ENCODE measurements at regions not wholly inside any gene's neighbourhood (a gene's known extent, or its start where the extent isn't known, plus 50 kb on each side); places are given as distances from the start of the nearest gene placed in this dataset.

DNA sequence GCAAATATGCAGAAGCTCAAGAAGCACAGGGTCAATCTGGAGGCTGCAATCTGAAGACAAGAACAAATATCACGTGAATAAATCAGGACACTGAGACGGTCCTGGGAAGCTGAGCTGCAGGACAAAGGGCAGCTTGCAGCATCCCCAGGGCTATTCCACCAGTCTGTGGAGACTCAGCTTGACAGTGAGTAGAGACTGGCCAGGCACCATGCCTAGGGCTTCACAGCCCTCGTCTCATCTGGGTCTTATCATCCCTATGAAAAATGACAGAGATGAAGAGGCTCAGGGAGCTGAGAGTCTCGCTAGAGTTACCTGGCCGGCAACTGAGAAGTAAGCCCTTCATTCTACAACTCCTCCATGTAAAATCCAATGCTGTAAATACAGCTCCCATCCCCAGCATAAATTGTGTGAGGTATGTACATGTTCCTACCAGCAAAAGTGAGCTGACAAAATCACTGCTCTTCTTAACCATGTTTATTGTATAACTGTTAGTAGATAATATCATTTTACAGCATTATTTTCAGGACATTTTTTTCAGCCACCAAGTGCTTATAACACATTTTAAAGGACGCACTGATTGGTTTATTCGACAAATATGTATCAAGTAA lies 186.6 kb upstream of the IGFBP3 start:
- Histone ChIP-seq H3K4me3 (ENCODE audit: low read length, poor library complexity, severe bottlenecking) (no peak overlapping the region), H3K4me1 (ENCODE audit: insufficient read depth, low read length, poor library complexity, severe bottlenecking) (no peaks in the 10 kb centered on the region), H3K27me3 (ENCODE audit: insufficient read depth, low read length, poor library complexity, severe bottlenecking) (no peaks in the 10 kb centered on the region), H3K9me3 (ENCODE audit: insufficient read depth, low read depth, low read length) (no peaks in the 10 kb centered on the region), H3K4me2 (ENCODE audit: low read depth, low read length, poor library complexity, severe bottlenecking) (no peak overlapping the region), H3K79me2 (ENCODE audit: insufficient read depth, low read length) (no peaks in the 10 kb centered on the region), H3F3A (ENCODE audit: low read depth) (no peaks in the 10 kb centered on the region), H4K20me1 (ENCODE audit: insufficient read depth, low read length, poor library complexity, severe bottlenecking) (no peaks in the 10 kb centered on the region), H3K9ac (ENCODE audit: low read depth, low read length, poor library complexity, severe bottlenecking) (no peak overlapping the region), H3K36me3 (ENCODE audit: insufficient read depth, low read length) (no peaks in the 10 kb centered on the region), H2AFZ (ENCODE audit: low read length) (no peak overlapping the region), H3K9me2 (replicated peaks; ENCODE audit: low read depth, low read length) (0 out of 2 replicates have a peak, but pooled peaks cover 4% of the 10 kb centered on the region)
- no peak for TF ChIP-seq EZH2phosphoT487 (IDR thresholded peaks at IDR 0.05; ENCODE audit: borderline replicate concordance)
- TF ChIP-seq, protein P1, sequence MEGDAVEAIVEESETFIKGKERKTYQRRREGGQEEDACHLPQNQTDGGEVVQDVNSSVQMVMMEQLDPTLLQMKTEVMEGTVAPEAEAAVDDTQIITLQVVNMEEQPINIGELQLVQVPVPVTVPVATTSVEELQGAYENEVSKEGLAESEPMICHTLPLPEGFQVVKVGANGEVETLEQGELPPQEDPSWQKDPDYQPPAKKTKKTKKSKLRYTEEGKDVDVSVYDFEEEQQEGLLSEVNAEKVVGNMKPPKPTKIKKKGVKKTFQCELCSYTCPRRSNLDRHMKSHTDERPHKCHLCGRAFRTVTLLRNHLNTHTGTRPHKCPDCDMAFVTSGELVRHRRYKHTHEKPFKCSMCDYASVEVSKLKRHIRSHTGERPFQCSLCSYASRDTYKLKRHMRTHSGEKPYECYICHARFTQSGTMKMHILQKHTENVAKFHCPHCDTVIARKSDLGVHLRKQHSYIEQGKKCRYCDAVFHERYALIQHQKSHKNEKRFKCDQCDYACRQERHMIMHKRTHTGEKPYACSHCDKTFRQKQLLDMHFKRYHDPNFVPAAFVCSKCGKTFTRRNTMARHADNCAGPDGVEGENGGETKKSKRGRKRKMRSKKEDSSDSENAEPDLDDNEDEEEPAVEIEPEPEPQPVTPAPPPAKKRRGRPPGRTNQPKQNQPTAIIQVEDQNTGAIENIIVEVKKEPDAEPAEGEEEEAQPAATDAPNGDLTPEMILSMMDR (conservative IDR thresholded peaks at IDR 0.05; ENCODE audit: low read length): no peak

DNA sequence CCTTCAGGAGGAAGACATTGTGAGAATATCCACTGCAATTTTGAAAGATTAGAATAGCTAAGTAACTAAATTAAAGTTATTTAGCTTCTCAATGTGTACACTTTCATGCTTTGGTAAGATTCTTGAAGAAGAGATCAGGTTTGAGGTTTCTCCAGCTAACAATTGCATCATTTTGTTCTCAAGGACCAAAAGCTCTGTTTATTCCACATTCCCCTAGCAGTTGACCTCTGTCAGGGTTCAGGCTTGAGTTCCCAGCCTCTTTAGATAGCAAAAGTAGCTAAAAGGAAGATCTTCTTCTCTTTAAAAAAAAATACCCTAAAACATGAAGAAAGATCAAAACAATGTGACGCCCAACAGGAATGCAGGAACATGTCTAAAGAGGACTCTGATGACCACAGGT lies 179.4 kb upstream of the IGFBP3 start:
- Histone ChIP-seq H3K36me3 (ENCODE audit: insufficient read depth, low read length) (no peaks in the 10 kb centered on the region), H3K27me3 (ENCODE audit: insufficient read depth, low read length, poor library complexity, severe bottlenecking) (no peaks in the 10 kb centered on the region), H4K20me1 (ENCODE audit: insufficient read depth, low read length, poor library complexity, severe bottlenecking) (no peaks in the 10 kb centered on the region), H3K79me2 (ENCODE audit: insufficient read depth, low read length) (no peaks in the 10 kb centered on the region), H2AFZ (ENCODE audit: low read length) (no peak overlapping the region), H3K4me1 (ENCODE audit: insufficient read depth, low read length, poor library complexity, severe bottlenecking) (no peaks in the 10 kb centered on the region), H3F3A (ENCODE audit: low read depth) (no peaks in the 10 kb centered on the region), H3K9me3 (ENCODE audit: insufficient read depth, low read depth, low read length) (no peaks in the 10 kb centered on the region), H3K4me2 (ENCODE audit: low read depth, low read length, poor library complexity, severe bottlenecking) (no peak overlapping the region), H3K9me2 (replicated peaks; ENCODE audit: low read depth, low read length) (0 out of 2 replicates have a peak, but pooled peaks cover 4% of the 10 kb centered on the region), H3K4me3 (ENCODE audit: low read length, poor library complexity, severe bottlenecking) (no peak overlapping the region), H3K9ac (ENCODE audit: low read depth, low read length, poor library complexity, severe bottlenecking) (no peak overlapping the region)
- no peak for TF ChIP-seq EZH2phosphoT487 (IDR thresholded peaks at IDR 0.05; ENCODE audit: borderline replicate concordance)
- TF ChIP-seq, protein P1 (conservative IDR thresholded peaks at IDR 0.05; ENCODE audit: low read length): no peak

DNA sequence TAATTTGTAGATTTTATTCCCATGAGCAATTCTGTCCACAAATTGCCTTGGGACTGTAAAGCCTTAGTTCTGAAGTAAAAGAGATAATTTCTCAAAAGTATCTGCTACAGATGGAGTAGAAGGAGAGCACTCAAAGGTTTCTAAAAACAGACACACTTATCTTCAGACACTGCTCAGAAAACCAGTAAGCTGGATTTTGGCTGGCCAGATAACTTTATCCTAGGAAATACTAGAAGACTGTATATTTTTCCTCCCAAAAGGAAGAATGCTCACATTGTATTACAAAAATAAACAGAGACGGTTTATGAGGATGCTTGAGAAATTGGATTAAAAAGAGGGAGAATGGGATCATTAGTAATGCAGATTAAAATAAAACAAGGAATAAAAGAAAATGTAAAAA lies 178.0 kb upstream of the IGFBP3 start:
- Histone ChIP-seq H3K4me1 (ENCODE audit: insufficient read depth, low read length, poor library complexity, severe bottlenecking) (no peaks in the 10 kb centered on the region), H3K9me2 (replicated peaks; ENCODE audit: low read depth, low read length) (no peaks in the 10 kb centered on the region), H3K36me3 (ENCODE audit: insufficient read depth, low read length) (no peaks in the 10 kb centered on the region), H3K27me3 (ENCODE audit: insufficient read depth, low read length, poor library complexity, severe bottlenecking) (no peaks in the 10 kb centered on the region), H3K9me3 (ENCODE audit: insufficient read depth, low read depth, low read length) (no peaks in the 10 kb centered on the region), H4K20me1 (ENCODE audit: insufficient read depth, low read length, poor library complexity, severe bottlenecking) (no peaks in the 10 kb centered on the region), H2AFZ (ENCODE audit: low read length) (no peak overlapping the region), H3K9ac (ENCODE audit: low read depth, low read length, poor library complexity, severe bottlenecking) (no peak overlapping the region), H3K4me3 (ENCODE audit: low read length, poor library complexity, severe bottlenecking) (no peak overlapping the region), H3K4me2 (ENCODE audit: low read depth, low read length, poor library complexity, severe bottlenecking) (no peak overlapping the region), H3F3A (ENCODE audit: low read depth) (no peaks in the 10 kb centered on the region), H3K79me2 (ENCODE audit: insufficient read depth, low read length) (no peaks in the 10 kb centered on the region)
- no peak for TF ChIP-seq EZH2phosphoT487 (IDR thresholded peaks at IDR 0.05; ENCODE audit: borderline replicate concordance)
- TF ChIP-seq, protein P1 (conservative IDR thresholded peaks at IDR 0.05; ENCODE audit: low read length): no peak
